HCT116 (cell line): ENCODE measurements at regions not wholly inside any gene's neighbourhood (a gene's known extent, or its start where the extent isn't known, plus 50 kb on each side); places are given as distances from the start of the nearest gene placed in this dataset.

Source experiments
- ATAC-seq: fragments of 200-7000 bp; cut with Tn5 transposase; 2 replicates; pipeline ENCODE4 v1.9.1; 2020; ENCODE audit warnings: mild to moderate bottlenecking, moderate library complexity
- BruUV-seq: library from RNA; stranded (reverse); fragments of 400-500 nt; replicated peaks from 2 replicates; lab custom pipeline; 2021; lab: Mats Ljungman, UMichigan
- CTCF ChIA-PET: fragments of 300-600 bp; sonication (Branson Sonifier 250); formaldehyde crosslinking; loops from one replicate; lab custom pipeline; 2021; ENCODE audit warnings: antibody characterized with exemption; lab: Charles Lee
- POLR2A ChIA-PET: fragments of 300-600, 350-600 bp; sonication (Branson Sonifier 250); formaldehyde crosslinking; loops from one replicate; lab custom pipeline; 2021; ENCODE audit warnings: antibody characterized with exemption; lab: Charles Lee
- RAD21 ChIA-PET, 2 experiments: fragments of 300-600 bp; sonication (Branson Sonifier 250); formaldehyde crosslinking; loops; one replicate each; lab custom pipeline; 2023; ENCODE audit warnings: low total read pairs in 2 of 2; ENCODE audit not compliant: uncharacterized antibody in 2 of 2, unreplicated experiment in 2 of 2, low non-redundant PET in 1 of 2; lab: Charles Lee
- DNase-seq: peaks from one replicate; pipeline ENCODE4 v3.0.0-alpha.2; 2010; ENCODE audit warnings: low read depth, low spot score
- H2AFZ ChIP-seq: fragments of 200-600 bp; shearing (Covaris generic), sonication (generic); 2 replicates; pipeline ENCODE4 v1.6.1; 2017; ENCODE audit warnings: low read depth, mixed run types, mixed read lengths, antibody characterized with exemption, low read length; ENCODE audit not compliant: poor library complexity, severe bottlenecking
- H3K27ac ChIP-seq: 2 replicates; pipeline ENCODE4 v1.5.1; 2012; ENCODE audit warnings: low read depth, low read length
- H3K27me3 ChIP-seq: fragments of 200-600 bp; sonication (generic); 2 replicates; pipeline ENCODE4 v1.6.1; 2016; ENCODE audit warnings: mixed run types, low read length, mixed read lengths; ENCODE audit not compliant: insufficient read depth
- H3K36me3 ChIP-seq, 2 experiments: fragments of 200-500 bp in 1 of 2; fragments of 200-600 bp in 1 of 2; sonication (Bioruptor generic) in 1 of 2; sonication (generic) in 1 of 2; 2 replicates each; pipeline versions ENCODE4 v1.5.1 to v1.6.1; 2014 to 2016; ENCODE audit warnings: low read length in 2 of 2, inconsistent platforms in 1 of 2, mixed read lengths in 1 of 2, mixed run types in 1 of 2; ENCODE audit not compliant: insufficient read depth in 2 of 2, control insufficient read depth in 1 of 2
- H3K4me1 ChIP-seq, 2 experiments: fragments of 200-600 bp in 1 of 2; sonication (generic) in 1 of 2; 2 replicates each; pipeline versions ENCODE4 v1.5.1 to v1.6.1; 2012 to 2017; ENCODE audit warnings: low read length in 2 of 2, inconsistent platforms in 1 of 2, mild to moderate bottlenecking in 1 of 2, mixed read lengths in 1 of 2, mixed run types in 1 of 2, moderate library complexity in 1 of 2; ENCODE audit not compliant: insufficient read depth in 2 of 2, control insufficient read depth in 1 of 2
- H3K4me2 ChIP-seq: fragments of 200-600 bp; sonication (generic); 2 replicates; pipeline ENCODE4 v1.6.1; 2017; ENCODE audit warnings: mixed run types, low read length, mixed read lengths
- H3K4me3 ChIP-seq, 2 experiments: fragments of 200-600 bp in 1 of 2; sonication (generic) in 1 of 2; replicated peaks in 1 of 2; 2 replicates each; pipeline ENCODE4 v1.5.1; 2011 to 2016; ENCODE audit warnings: low read length in 2 of 2, control low read depth in 1 of 2, low read depth in 1 of 2, mild to moderate bottlenecking in 1 of 2, mixed read lengths in 1 of 2, mixed run types in 1 of 2
- H3K79me2 ChIP-seq: fragments of 200-600 bp; sonication (generic); 2 replicates; pipeline ENCODE4 v1.6.1; 2017; ENCODE audit warnings: mild to moderate bottlenecking, mixed run types, low read length, moderate library complexity, mixed read lengths; ENCODE audit not compliant: insufficient read depth
- H3K9ac ChIP-seq: fragments of 200-600 bp; sonication (generic); 2 replicates; pipeline ENCODE4 v1.6.1; 2016; ENCODE audit warnings: low read length, mixed read lengths
- H3K9me2 ChIP-seq: fragments of 200-600 bp; sonication (generic), shearing (Covaris generic); 2 replicates; pipeline ENCODE4 v1.6.1; 2017; ENCODE audit warnings: mixed run types, mild to moderate bottlenecking, moderate library complexity; ENCODE audit not compliant: insufficient read depth
- H3K9me3 ChIP-seq, 2 experiments: fragments of 200-500 bp in 1 of 2; fragments of 200-600 bp in 1 of 2; sonication (Bioruptor generic) in 1 of 2; sonication (generic) in 1 of 2; 2 replicates each; pipeline ENCODE4 v1.6.1; 2014 to 2017; ENCODE audit warnings: low read length in 2 of 2, mixed read lengths in 2 of 2, inconsistent platforms in 1 of 2, low read depth in 1 of 2, mild to moderate bottlenecking in 1 of 2, mixed run types in 1 of 2, moderate library complexity in 1 of 2; ENCODE audit not compliant: control insufficient read depth in 1 of 2, insufficient read depth in 1 of 2
- H4K20me1 ChIP-seq: fragments of 200-600 bp; sonication (generic), shearing (Covaris generic); 2 replicates; pipeline ENCODE4 v1.6.1; 2017; ENCODE audit warnings: mixed run types, mild to moderate bottlenecking, moderate library complexity; ENCODE audit not compliant: insufficient read depth
- CBX3 ChIP-seq: IDR thresholded peaks from 2 replicates; pipeline ENCODE4 v1.6.1; 2012; ENCODE audit warnings: low read depth
- CEBPB ChIP-seq: IDR thresholded peaks from 2 replicates; pipeline ENCODE4 v1.6.1; 2012; ENCODE audit warnings: low read depth
- EZH2 ChIP-seq: fragments of 200-600 bp; sonication (generic); IDR thresholded peaks from 2 replicates; pipeline ENCODE4 v1.6.1; 2017; ENCODE audit warnings: antibody characterized with exemption, mixed run types
- POLR2AphosphoS5 ChIP-seq: IDR thresholded peaks from 2 replicates; pipeline ENCODE4 v1.6.1; 2011; ENCODE audit warnings: mild to moderate bottlenecking, low read depth, low read length, moderate library complexity
- RAD21 ChIP-seq: IDR thresholded peaks from 2 replicates; pipeline ENCODE4 v1.6.1; 2012; ENCODE audit warnings: low read depth, mild to moderate bottlenecking
- SIN3A ChIP-seq: IDR thresholded peaks from 2 replicates; pipeline ENCODE4 v1.6.1; 2012; ENCODE audit warnings: low read depth
- SP1 ChIP-seq: IDR thresholded peaks from 2 replicates; pipeline ENCODE4 v1.6.1; 2012; ENCODE audit warnings: low read depth
- YY1 ChIP-seq: IDR thresholded peaks from 2 replicates; pipeline ENCODE4 v1.6.1; 2011; ENCODE audit warnings: low read length, low read depth, moderate library complexity, mild to moderate bottlenecking; ENCODE audit not compliant: insufficient replicate concordance; ENCODE audit errors: extremely low read depth
- ZNF274 ChIP-seq: fragments of 200-500 bp; sonication (Bioruptor generic); IDR thresholded peaks from 2 replicates; pipeline ENCODE4 v1.6.1; 2014; ENCODE audit warnings: mild to moderate bottlenecking, low read depth, low read length, inconsistent platforms
- intact Hi-C: fragments of 100-400 bp; cut with micrococcal nuclease; formaldehyde crosslinking; loops from 2 replicates; pipeline ENCODE4 v1.10.0; 2022
- TF ChIP-seq, protein P1 (sequence below): IDR thresholded peaks from 2 replicates; pipeline ENCODE4 v1.6.1; 2012
- TF ChIP-seq, protein P2 (sequence below), 3 experiments: fragments of 200-600 bp in 1 of 3; sonication (generic) in 1 of 3; IDR thresholded peaks in 2 of 3; conservative IDR thresholded peaks in 1 of 3; 2 replicates each; pipeline ENCODE4 v1.5.1; 2012 to 2017; ENCODE audit warnings: low read depth in 2 of 3, low read length in 2 of 3, antibody characterized with exemption in 1 of 3, borderline replicate concordance in 1 of 3, control low read depth in 1 of 3, mild to moderate bottlenecking in 1 of 3, mixed read lengths in 1 of 3, mixed run types in 1 of 3, moderate library complexity in 1 of 3; ENCODE audit not compliant: insufficient read depth in 1 of 3

DNA sequence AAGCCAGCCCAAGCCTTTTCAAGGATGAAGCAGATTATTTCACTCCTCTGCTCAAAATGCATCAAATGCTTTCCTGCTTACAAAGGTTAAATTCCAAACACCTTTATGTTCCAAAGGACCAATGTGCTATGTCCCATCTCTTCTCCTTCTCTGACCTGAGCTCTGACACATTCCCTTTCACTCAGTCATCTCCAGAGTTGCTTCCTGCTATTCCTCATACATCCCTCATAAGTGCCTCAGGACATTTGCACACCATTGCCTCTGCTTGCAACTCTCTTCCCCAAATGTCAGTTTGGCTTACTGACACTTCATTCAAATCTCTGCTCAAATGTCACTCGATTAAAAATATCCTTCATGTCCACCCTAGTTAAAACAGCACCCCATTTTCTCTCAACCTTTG lies 53.3 kb upstream of the BMAL1 start:
- TF ChIP-seq, protein P1, sequence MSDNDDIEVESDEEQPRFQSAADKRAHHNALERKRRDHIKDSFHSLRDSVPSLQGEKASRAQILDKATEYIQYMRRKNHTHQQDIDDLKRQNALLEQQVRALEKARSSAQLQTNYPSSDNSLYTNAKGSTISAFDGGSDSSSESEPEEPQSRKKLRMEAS: no peak
- TF ChIP-seq CEBPB (no peak), ZNF274 (no peak), POLR2AphosphoS5 (no peak), SP1 (no peak), CBX3 (no peak)
- TF ChIP-seq, all 23 proteins: peak for 0
- no peak overlapping the region for H3K4me2 ChIP-seq
- H3K9me3 ChIP-seq: no peaks in the 10 kb centered on the region
- H3K9me2 ChIP-seq: no peaks in the 10 kb centered on the region
- intact Hi-C loops: no loop called here
- H4K20me1 ChIP-seq: no peaks in the 10 kb centered on the region
- BruUV-seq: no TSS peak
- H3K4me3 ChIP-seq: no peak overlapping the region
- no peak for ATAC-seq
- peaks cover 0 to 18% of the 10 kb centered on the region in 2 experiments; a peak in 2 of 4 replicates for H3K4me1 ChIP-seq
- ChIA-PET POLR2A (no interaction called here), CTCF (no interaction called here), RAD21 (no interaction called here)
- H2AFZ ChIP-seq: no peak overlapping the region
- H3K9ac ChIP-seq: no peak overlapping the region
- no peaks in the 10 kb centered on the region for H3K79me2 ChIP-seq
- DNase-seq: no peak
- H3K36me3 ChIP-seq: no peaks in the 10 kb centered on the region
- no peaks in the 10 kb centered on the region for H3K27me3 ChIP-seq
- H3K27ac ChIP-seq: no peak overlapping the region

DNA sequence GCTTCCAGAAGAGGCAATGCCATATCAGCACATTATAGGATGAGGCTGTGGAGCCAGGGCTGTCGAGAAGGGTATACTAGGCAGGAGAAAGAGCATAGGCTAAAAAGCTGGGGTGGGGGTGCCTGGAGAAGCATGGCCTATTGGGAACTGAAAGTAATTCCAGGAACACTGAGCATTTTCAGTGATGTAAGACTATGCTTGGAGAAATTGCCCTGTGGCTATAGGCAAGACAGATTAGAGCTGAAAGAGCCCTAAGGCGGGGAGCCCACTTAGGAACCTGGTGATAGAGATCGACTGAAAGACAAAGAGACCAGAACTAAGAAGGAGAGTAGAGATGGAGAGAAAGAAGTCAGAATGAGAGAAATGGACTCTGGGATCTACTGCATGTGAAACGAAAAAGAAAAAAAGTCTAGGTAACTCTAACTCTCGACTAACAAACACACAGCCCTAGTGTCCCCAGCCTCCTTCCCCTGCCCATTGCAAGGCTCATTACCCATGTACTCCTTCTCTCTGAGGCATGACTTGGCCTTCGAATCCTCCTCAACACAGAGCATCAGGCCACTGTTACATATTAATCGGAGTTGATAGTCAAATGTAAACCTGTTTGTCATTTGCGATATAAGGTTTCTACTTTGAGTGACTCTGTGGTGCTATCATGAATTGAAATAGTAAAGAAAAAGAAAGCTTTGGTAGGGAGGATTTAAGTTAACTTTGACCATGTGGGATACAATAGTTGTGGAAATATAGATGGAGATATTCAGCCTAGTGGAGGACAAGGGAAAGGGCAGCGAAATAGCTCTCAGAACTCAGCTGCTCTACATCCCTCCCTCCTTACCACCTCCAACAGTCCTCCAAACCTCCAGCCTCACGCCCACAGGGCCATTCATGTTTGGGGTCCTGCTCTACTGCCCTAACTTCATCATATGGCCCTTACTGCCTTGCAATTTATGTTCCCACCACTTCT lies 52.3 kb upstream of the BMAL1 start:
- H3K36me3 ChIP-seq: no peaks in the 10 kb centered on the region
- BruUV-seq: no TSS peak
- TF ChIP-seq, protein P2, sequence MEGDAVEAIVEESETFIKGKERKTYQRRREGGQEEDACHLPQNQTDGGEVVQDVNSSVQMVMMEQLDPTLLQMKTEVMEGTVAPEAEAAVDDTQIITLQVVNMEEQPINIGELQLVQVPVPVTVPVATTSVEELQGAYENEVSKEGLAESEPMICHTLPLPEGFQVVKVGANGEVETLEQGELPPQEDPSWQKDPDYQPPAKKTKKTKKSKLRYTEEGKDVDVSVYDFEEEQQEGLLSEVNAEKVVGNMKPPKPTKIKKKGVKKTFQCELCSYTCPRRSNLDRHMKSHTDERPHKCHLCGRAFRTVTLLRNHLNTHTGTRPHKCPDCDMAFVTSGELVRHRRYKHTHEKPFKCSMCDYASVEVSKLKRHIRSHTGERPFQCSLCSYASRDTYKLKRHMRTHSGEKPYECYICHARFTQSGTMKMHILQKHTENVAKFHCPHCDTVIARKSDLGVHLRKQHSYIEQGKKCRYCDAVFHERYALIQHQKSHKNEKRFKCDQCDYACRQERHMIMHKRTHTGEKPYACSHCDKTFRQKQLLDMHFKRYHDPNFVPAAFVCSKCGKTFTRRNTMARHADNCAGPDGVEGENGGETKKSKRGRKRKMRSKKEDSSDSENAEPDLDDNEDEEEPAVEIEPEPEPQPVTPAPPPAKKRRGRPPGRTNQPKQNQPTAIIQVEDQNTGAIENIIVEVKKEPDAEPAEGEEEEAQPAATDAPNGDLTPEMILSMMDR (IDR thresholded peaks at IDR 0.05 in 2 of 3, conservative IDR thresholded peaks at IDR 0.05 in 1 of 3; ENCODE audit: borderline replicate concordance in 1 of 3, insufficient read depth in 1 of 3, low read depth in 2 of 3, low read length in 2 of 3): 0 out of 6 replicates have a peak, but pooled peaks of 2 of the 3 experiments have one; percentile 6 to 10
- TF ChIP-seq RAD21 (no peak), SP1 (no peak), SIN3A (no peak), YY1 (no peak), EZH2 (no peak), ZNF274 (no peak)
- TF ChIP-seq, protein P1: no peak
- no peaks in the 10 kb centered on the region for H3K9me2 ChIP-seq
- H4K20me1 ChIP-seq: no peaks in the 10 kb centered on the region
- H2AFZ ChIP-seq: no peak overlapping the region
- no peaks in the 10 kb centered on the region for H3K9me3 ChIP-seq
- intact Hi-C loops: no loop called here
- ChIA-PET RAD21 (no interaction called here), POLR2A (interaction anchor here (0.6 kb wide), 1 partner anchor 1265 kb away, joined by 4 read pairs; no protein-coding TSS in a partner anchor), CTCF (interaction anchor here (1.1 to 1.2 kb wide), 2 partner anchors 9 to 13 kb away, joined by 3 to 5 read pairs; no protein-coding TSS in a partner anchor)
- H3K27ac ChIP-seq: no peak overlapping the region
- no peaks in the 10 kb centered on the region for H3K79me2 ChIP-seq
- no peaks in the 10 kb centered on the region for H3K27me3 ChIP-seq
- no peak overlapping the region for H3K4me2 ChIP-seq
- H3K9ac ChIP-seq: no peak overlapping the region
- H3K4me3 ChIP-seq: no peak overlapping the region
- ATAC-seq: peak; percentile 70
- DNase-seq: no peak
- H3K4me1 ChIP-seq: peaks cover 0 to 18% of the 10 kb centered on the region in 2 experiments; a peak in 2 of 4 replicates
